ENCODE measurements at regions not wholly inside any gene's neighbourhood (a gene's known extent, or its start where the extent isn't known, plus 50 kb on each side); places are given as distances from the start of the nearest gene placed in this dataset.
"Not testable (repeated sequence)": the region's sequence is repeated elsewhere in the genome, so short reads cannot be mapped to it uniquely, and the experiment has no call there.

DNA sequence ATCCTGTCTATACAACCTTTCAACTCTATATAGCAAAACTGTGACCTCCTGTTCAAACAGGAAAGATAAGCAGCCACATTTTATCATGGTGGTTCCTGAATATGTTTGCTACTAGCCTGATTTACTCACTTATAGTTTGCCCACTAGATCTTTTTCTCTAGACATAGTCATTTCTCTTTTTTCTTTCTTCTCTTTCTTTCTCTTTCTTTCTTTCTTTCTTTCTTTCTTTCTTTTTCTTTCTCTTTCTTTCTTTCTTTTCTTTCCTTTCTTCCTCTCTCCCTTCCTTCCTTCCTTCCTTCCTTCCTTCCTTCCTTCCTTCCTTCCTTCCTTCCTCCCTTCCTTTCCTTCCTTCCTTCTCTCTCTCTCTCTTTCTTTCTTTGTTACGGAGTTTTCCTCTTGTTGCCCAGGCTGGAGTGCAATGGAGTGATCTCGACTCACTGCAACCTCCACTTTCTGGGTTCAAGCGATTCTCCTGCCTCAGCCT lies 142.0 kb upstream of the TBL1XR1 start:
- TF ChIP-seq, protein P1, sequence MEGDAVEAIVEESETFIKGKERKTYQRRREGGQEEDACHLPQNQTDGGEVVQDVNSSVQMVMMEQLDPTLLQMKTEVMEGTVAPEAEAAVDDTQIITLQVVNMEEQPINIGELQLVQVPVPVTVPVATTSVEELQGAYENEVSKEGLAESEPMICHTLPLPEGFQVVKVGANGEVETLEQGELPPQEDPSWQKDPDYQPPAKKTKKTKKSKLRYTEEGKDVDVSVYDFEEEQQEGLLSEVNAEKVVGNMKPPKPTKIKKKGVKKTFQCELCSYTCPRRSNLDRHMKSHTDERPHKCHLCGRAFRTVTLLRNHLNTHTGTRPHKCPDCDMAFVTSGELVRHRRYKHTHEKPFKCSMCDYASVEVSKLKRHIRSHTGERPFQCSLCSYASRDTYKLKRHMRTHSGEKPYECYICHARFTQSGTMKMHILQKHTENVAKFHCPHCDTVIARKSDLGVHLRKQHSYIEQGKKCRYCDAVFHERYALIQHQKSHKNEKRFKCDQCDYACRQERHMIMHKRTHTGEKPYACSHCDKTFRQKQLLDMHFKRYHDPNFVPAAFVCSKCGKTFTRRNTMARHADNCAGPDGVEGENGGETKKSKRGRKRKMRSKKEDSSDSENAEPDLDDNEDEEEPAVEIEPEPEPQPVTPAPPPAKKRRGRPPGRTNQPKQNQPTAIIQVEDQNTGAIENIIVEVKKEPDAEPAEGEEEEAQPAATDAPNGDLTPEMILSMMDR (conservative IDR thresholded peaks at IDR 0.05): not testable (repeated sequence)
- not testable (repeated sequence) for TF ChIP-seq EZH2 (IDR thresholded peaks at IDR 0.05; ENCODE audit: low read depth)

All from PC-9 (cell line).